Hepatic stellate cell (primary cell): ENCODE measurements at regions not wholly inside any gene's neighbourhood (a gene's known extent, or its start where the extent isn't known, plus 50 kb on each side); places are given as distances from the start of the nearest gene placed in this dataset.

Experiments used
- DNase-seq: peaks from one replicate; pipeline ENCODE4 v3.0.0; 2011; ENCODE audit warnings: low spot score

- no peak for DNase-seq
Measured at GRCh38 chrX:20472620-20473258, 206.0 kb upstream of the RPS6KA3 start.

- no peak for DNase-seq
Measured at GRCh38 chrX:20472148-20472547, 205.4 kb upstream of the RPS6KA3 start.

GRCh38 chrX:20471483-20471882, 204.8 kb upstream of the RPS6KA3 start:
- no peak for DNase-seq

GRCh38 chrX:20463296-20464075, 196.8 kb upstream of the RPS6KA3 start:
- no peak for DNase-seq

GRCh38 chrX:20461576-20461975, 194.9 kb upstream of the RPS6KA3 start:
- DNase-seq, result no peak

GRCh38 chrX:20461002-20461401, 194.3 kb upstream of the RPS6KA3 start:
- DNase-seq, result no peak

GRCh38 chrX:20459410-20460350, 193.0 kb upstream of the RPS6KA3 start:
- no peak for DNase-seq

- DNase-seq, result no peak
Measured at GRCh38 chrX:20456971-20457370, 190.3 kb upstream of the RPS6KA3 start.

- no peak for DNase-seq
Measured at GRCh38 chrX:20455001-20455400, 188.3 kb upstream of the RPS6KA3 start.

- DNase-seq, result no peak
Measured at GRCh38 chrX:20454117-20454516, 187.4 kb upstream of the RPS6KA3 start.

- DNase-seq, result no peak
Measured at GRCh38 chrX:20452487-20452886, 185.8 kb upstream of the RPS6KA3 start.

GRCh38 chrX:20451929-20452328, 185.2 kb upstream of the RPS6KA3 start:
- no peak for DNase-seq

- DNase-seq, result no peak
Measured at GRCh38 chrX:20445109-20445508, 178.4 kb upstream of the RPS6KA3 start.

GRCh38 chrX:20442597-20442996, 175.9 kb upstream of the RPS6KA3 start:
- DNase-seq, result peak; percentile 7

- DNase-seq, result no peak
Measured at GRCh38 chrX:20441123-20441522, 174.4 kb upstream of the RPS6KA3 start.

GRCh38 chrX:20438871-20439526, 172.3 kb upstream of the RPS6KA3 start:
- no peak for DNase-seq

- DNase-seq, result no peak
Measured at GRCh38 chrX:20437683-20438082, 171.0 kb upstream of the RPS6KA3 start.

- no peak for DNase-seq
Measured at GRCh38 chrX:20435913-20436312, 169.2 kb upstream of the RPS6KA3 start.

GRCh38 chrX:20434986-20435385, 168.3 kb upstream of the RPS6KA3 start:
- DNase-seq, result no peak

GRCh38 chrX:20433388-20433775, 166.7 kb upstream of the RPS6KA3 start:
- DNase-seq, result no peak

- DNase-seq, result no peak
Measured at GRCh38 chrX:20432746-20433387, 166.2 kb upstream of the RPS6KA3 start.

GRCh38 chrX:20432048-20432447, 165.3 kb upstream of the RPS6KA3 start:
- no peak for DNase-seq
